ENCODE measurements at regions not wholly inside any gene's neighbourhood (a gene's known extent, or its start where the extent isn't known, plus 50 kb on each side); places are given as distances from the start of the nearest gene placed in this dataset.

DNA sequence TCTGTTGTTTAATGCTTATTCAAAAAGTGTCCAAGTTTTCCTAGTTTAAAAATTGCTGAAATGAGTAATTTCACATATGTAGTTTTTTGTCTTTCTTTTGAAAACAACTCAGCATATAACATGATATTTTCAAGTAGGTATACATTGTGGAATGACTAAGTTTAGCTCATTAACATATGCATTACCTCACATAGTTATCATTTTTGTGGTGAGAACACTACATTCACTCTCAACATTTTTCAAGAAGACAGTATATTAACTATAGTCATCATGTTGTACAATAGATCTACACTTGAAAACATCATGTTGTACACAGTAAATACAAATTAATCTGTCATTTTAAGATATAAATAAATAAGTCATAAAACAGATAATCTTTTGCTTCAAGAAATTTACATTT lies 340.0 kb downstream of the CCDC85A start:
- no peak overlapping the region for H2BK20ac ChIP-seq (ENCODE audit: low read depth, low read length, poor library complexity, severe bottlenecking)
- no peak overlapping the region for H2AFZ ChIP-seq (ENCODE audit: low read length)
- Mint-ChIP-seq H3K27me3 (ENCODE audit: low read depth) (peaks cover 5% of the 10 kb centered on the region; the same call in 1 of the 2 replicates), H3K36me3 (ENCODE audit: insufficient read depth in 1 of 3, low read depth in 3 of 3) (no peaks in the 10 kb centered on the region), H3K27ac (no peak overlapping the region), H3K4me1 (no peaks in the 10 kb centered on the region), H3K9me3 (no peaks in the 10 kb centered on the region; a peak in 1 of 5 replicates), H3K4me3 (no peak overlapping the region)
- H2BK12ac ChIP-seq (ENCODE audit: insufficient read length, low read depth, low read length) = no peak overlapping the region
- TF ChIP-seq CTCF (conservative IDR thresholded peaks at IDR 0.05) = no peak
- no peak overlapping the region for H4K91ac ChIP-seq (ENCODE audit: insufficient read length, low read depth, low read length)
- no peaks in the 10 kb centered on the region for H3K79me2 ChIP-seq (ENCODE audit: insufficient read depth, low read length)
- H3K27ac ChIP-seq (ENCODE audit: insufficient read length, low read depth, low read length) = no peak overlapping the region
- H2BK120ac ChIP-seq (ENCODE audit: low read depth, low read length, poor library complexity, severe bottlenecking) = no peak overlapping the region
- H3K9ac ChIP-seq (ENCODE audit: extremely low read depth, insufficient read length, low read length) = no peak overlapping the region
- H2BK5ac ChIP-seq (ENCODE audit: insufficient read length, low read length) = no peak overlapping the region
- H3K4me1 ChIP-seq (ENCODE audit: insufficient read depth, low read length) = no peaks in the 10 kb centered on the region
- no peak overlapping the region for H3K4ac ChIP-seq (ENCODE audit: low read depth, low read length)
- H3K27me3 ChIP-seq (ENCODE audit: insufficient read depth, low read length) = no peaks in the 10 kb centered on the region
- no peaks in the 10 kb centered on the region for H3K23me2 ChIP-seq (ENCODE audit: insufficient read length, low read depth, low read length, poor library complexity, severe bottlenecking)
- H3K4me2 ChIP-seq (ENCODE audit: insufficient read depth, insufficient read length, low read length) = no peak overlapping the region
- no peaks in the 10 kb centered on the region for H3K9me3 ChIP-seq (ENCODE audit: control insufficient read depth, low read depth, low read length)
- H3K14ac ChIP-seq (ENCODE audit: insufficient read depth, low read length) = no peak overlapping the region
- H3K18ac ChIP-seq (ENCODE audit: insufficient read length, low read depth, low read length) = no peak overlapping the region
- H3K56ac ChIP-seq (ENCODE audit: insufficient read length, low read depth, low read length) = no peak overlapping the region
- no peaks in the 10 kb centered on the region for H3K79me1 ChIP-seq (ENCODE audit: insufficient read depth, low read depth, low read length, poor library complexity, severe bottlenecking)
- no peak overlapping the region for H4K5ac ChIP-seq (ENCODE audit: insufficient read length, low read depth, low read length)
- no peak overlapping the region for H2BK15ac ChIP-seq (ENCODE audit: low read depth, low read length)
- no peak overlapping the region for H4K8ac ChIP-seq (replicated peaks; ENCODE audit: insufficient read length, low read depth, low read length)
- no peaks in the 10 kb centered on the region for H4K20me1 ChIP-seq (ENCODE audit: control insufficient read depth, insufficient read depth, insufficient read length)
- H2AK5ac ChIP-seq (ENCODE audit: insufficient read length, low read length) = no peak overlapping the region
- no peak overlapping the region for H3K23ac ChIP-seq (ENCODE audit: insufficient read length, low read depth, low read length)
- no peak for DNase-seq
- no peak overlapping the region for H3T11ph ChIP-seq (ENCODE audit: low read length)

All from H9 (cell line).